CMK (cell line): ENCODE measurements at regions not wholly inside any gene's neighbourhood (a gene's known extent, or its start where the extent isn't known, plus 50 kb on each side); places are given as distances from the start of the nearest gene placed in this dataset.
"Not testable (repeated sequence)": the region's sequence is repeated elsewhere in the genome, so short reads cannot be mapped to it uniquely, and the experiment has no call there.

Source experiments
- DNase-seq: peaks from one replicate; pipeline ENCODE4 v3.0.0-alpha.2; 2010; ENCODE audit warnings: low read depth

GRCh38 chr18:47679864-47680263 lies 250.6 kb downstream of the SMAD2 start:
- no peak for DNase-seq

GRCh38 chr18:47677952-47678351 lies 252.5 kb downstream of the SMAD2 start:
- no peak for DNase-seq

- DNase-seq = no peak
Measured at GRCh38 chr18:47669815-47670214, 260.6 kb downstream of the SMAD2 start.

GRCh38 chr18:47658498-47658897 lies 272.0 kb downstream of the SMAD2 start:
- DNase-seq = no peak

- DNase-seq = no peak
Measured at GRCh38 chr18:47654988-47655387, 275.5 kb downstream of the SMAD2 start.

GRCh38 chr18:47644896-47645295 lies 285.6 kb downstream of the SMAD2 start:
- no peak for DNase-seq

GRCh38 chr18:47637551-47637950 lies 292.9 kb downstream of the SMAD2 start:
- not testable (repeated sequence) for DNase-seq

GRCh38 chr18:47635416-47635815 lies 295.0 kb downstream of the SMAD2 start:
- no peak for DNase-seq

GRCh38 chr18:47632970-47633635 lies 297.4 kb downstream of the SMAD2 start:
- DNase-seq = no peak

- no peak for DNase-seq
Measured at GRCh38 chr18:47628893-47629292, 301.6 kb downstream of the SMAD2 start.

- no peak for DNase-seq
Measured at GRCh38 chr18:47628240-47628781, 302.1 kb downstream of the SMAD2 start.

- no peak for DNase-seq
Measured at GRCh38 chr18:47627030-47627429, 303.4 kb downstream of the SMAD2 start.

GRCh38 chr18:47619771-47620448 lies 310.5 kb downstream of the SMAD2 start:
- no peak for DNase-seq

- DNase-seq = no peak
Measured at GRCh38 chr18:47618758-47619157, 311.7 kb downstream of the SMAD2 start.

GRCh38 chr18:47615043-47615442 lies 315.4 kb downstream of the SMAD2 start:
- no peak for DNase-seq

GRCh38 chr18:47613929-47614328 lies 316.5 kb downstream of the SMAD2 start:
- DNase-seq = no peak

GRCh38 chr18:47611649-47612048 lies 318.8 kb downstream of the SMAD2 start:
- DNase-seq = no peak

GRCh38 chr18:47606526-47606925 lies 323.9 kb downstream of the SMAD2 start:
- no peak for DNase-seq

- DNase-seq = no peak
Measured at GRCh38 chr18:47605093-47605492, 325.4 kb downstream of the SMAD2 start.

- DNase-seq = no peak
Measured at GRCh38 chr18:47604021-47604420, 326.4 kb downstream of the SMAD2 start.

- no peak for DNase-seq
Measured at GRCh38 chr18:47603158-47603557, 327.3 kb downstream of the SMAD2 start.

GRCh38 chr18:47602273-47602897 lies 328.1 kb downstream of the SMAD2 start:
- DNase-seq = no peak
